GM20431 (cell line): ENCODE measurements at regions not wholly inside any gene's neighbourhood (a gene's known extent, or its start where the extent isn't known, plus 50 kb on each side); places are given as distances from the start of the nearest gene placed in this dataset.

Source experiments
- in situ Hi-C: fragments of 300-500 bp; cut with MseI, MboI; formaldehyde crosslinking; loops from one replicate; pipeline ENCODE4 v1.15.0; 2020; ENCODE audit warnings: low sequenced_read_pairs; ENCODE audit not compliant: unreplicated experiment

DNA sequence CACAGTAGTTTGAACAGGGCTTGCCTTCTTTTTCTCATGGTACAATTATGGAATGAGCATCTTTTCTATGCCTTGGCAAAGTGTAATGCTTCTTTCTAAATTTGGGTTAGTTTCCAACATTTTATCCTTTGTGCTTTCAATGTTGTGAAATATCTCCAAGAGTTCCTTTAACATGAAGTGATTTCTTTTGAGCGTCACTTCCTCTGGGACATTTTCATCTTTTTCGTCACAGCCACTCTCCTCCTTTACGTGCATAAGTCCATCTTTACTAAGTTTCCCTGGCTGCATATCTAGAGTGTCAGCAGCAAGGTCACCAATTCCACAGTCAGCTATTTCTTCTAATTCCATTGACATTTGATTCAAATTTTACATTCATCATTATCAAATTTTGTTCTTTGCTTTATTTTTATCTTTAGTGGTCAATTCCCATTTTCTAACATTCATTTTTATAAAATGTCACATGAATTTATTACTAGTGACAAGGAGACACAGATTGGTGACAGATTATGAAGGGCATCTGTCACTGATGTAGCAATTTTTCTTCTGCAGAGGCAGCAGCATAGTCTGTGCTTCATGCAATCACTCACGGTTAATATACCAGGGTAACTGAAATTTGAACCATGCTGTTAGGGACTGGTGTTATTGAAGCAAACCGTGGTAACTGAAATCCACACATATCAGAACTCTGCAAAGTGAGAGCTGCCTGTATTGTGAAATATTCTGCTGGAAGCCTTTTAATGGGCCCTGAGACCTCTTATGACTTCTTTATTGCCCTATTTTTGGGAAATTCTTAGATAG is 126.5 kb upstream of the THBS1 start:
- in situ Hi-C loops = no loop called here

DNA sequence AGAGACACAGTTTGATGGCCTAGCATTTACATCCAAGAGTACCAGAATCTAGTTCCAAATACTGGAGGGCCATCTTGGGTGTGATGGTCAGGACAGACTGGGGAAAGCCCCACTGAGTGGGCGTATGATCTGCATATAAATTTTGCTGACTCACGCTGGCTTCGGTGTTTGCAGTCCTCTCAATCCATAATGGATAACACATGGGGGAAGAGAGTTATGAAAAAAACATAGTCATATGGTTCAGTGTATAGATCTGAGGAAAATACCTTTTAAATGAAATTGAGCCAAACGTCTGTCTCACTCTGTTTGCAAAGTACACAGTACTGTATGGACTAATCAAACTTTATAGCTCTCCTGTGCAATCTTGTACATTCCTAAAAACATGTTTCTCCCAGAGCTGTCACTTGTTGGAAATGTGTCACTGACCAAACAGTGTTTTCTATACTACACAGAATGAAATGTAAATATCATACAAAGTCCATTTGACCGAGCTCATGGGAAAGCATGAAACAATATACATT is 125.3 kb upstream of the THBS1 start:
- in situ Hi-C loops = no loop called here

DNA sequence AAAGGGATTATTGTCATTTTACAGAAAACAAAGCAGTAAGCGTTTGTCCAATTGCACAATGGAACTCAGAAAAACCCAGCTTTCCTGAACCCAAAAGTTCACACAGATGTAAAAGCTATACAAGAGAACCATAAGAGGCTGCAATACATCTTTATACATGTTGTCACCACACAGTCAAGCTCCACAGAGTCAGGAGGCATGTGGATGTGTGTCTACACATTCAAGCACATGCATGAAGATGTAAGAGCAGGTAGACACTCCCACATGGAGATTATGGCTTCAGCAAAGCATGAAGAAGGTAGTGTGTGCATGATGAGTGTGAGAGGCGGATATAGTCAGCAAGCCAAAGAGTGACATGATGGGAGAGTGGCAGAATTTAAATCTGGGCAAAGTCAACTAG is 124.7 kb upstream of the THBS1 start:
- in situ Hi-C loops = no loop called here

- in situ Hi-C loops = no loop called here
These were observed 124.1 kb upstream of the THBS1 start for GRCh38 chr15:39456582-39457330.

- in situ Hi-C loops = no loop called here
These were observed 122.7 kb upstream of the THBS1 start for GRCh38 chr15:39458131-39458530.

DNA sequence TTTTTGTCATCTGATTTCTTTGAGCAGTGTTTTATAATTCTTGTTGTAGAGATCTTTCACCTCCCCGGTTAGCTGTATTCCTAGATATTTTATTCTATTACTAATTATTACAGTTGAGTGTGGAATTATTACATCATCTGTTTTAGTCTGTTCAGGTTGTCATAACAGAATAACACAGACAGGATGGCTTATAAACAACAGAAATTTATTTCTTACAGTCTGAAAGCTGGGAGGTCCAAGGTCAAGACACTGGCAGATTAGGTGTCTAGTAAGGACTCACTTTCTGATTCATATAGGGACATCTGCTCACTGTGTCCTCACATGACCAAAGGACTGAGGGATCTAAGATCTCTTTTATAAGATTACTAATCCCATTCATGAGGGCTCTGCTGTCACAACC is 121.3 kb upstream of the THBS1 start:
- in situ Hi-C loops = no loop called here

GRCh38 chr15:39460748-39461147 is 120.1 kb upstream of the THBS1 start:
- in situ Hi-C loops = no loop called here

- in situ Hi-C loops = no loop called here
These were observed 119.2 kb upstream of the THBS1 start for GRCh38 chr15:39461536-39462130.

GRCh38 chr15:39462691-39463090 is 118.2 kb upstream of the THBS1 start:
- in situ Hi-C loops = no loop called here

GRCh38 chr15:39465843-39466749 is 114.8 kb upstream of the THBS1 start:
- in situ Hi-C loops = no loop called here

GRCh38 chr15:39466750-39467105 is 114.2 kb upstream of the THBS1 start:
- in situ Hi-C loops = no loop called here

- in situ Hi-C loops = no loop called here
These were observed 112.5 kb upstream of the THBS1 start for GRCh38 chr15:39468331-39468730.

GRCh38 chr15:39468828-39469227 is 112.1 kb upstream of the THBS1 start:
- in situ Hi-C loops = no loop called here

DNA sequence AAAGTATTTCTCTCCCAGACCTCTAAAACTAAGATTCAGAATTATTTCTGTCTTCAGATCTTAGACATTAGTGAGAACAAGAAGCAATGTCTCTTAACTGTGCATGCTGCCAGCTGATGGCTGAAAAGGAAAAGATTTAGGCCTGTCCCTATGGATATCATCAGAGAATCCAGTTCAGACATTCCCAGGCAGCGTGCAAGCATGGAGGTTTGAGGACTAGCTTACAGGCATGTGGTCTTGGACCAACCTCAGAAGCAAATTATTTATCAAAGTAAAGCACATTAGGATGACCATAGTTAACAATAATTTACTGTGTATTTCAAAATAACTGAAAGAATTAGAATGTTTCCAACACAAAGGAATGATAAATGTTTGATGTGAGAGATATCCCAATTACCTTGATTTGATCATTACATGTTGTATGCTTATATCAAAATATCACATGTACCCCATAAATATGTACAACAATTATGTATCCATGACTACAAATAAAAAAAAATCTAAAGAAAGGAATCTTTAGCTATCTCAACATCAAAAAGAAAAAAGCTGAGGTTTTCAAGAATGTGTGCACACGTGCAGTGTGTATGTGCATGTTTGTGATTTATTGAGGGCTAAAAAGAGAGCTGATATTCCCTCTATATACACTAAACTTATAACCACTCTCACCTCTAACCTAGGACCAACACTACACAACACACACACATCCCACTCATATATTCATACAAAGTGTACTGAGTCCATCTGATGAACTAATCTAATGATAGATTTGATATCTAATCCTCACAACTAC is 108.9 kb upstream of the THBS1 start:
- in situ Hi-C loops = no loop called here

DNA sequence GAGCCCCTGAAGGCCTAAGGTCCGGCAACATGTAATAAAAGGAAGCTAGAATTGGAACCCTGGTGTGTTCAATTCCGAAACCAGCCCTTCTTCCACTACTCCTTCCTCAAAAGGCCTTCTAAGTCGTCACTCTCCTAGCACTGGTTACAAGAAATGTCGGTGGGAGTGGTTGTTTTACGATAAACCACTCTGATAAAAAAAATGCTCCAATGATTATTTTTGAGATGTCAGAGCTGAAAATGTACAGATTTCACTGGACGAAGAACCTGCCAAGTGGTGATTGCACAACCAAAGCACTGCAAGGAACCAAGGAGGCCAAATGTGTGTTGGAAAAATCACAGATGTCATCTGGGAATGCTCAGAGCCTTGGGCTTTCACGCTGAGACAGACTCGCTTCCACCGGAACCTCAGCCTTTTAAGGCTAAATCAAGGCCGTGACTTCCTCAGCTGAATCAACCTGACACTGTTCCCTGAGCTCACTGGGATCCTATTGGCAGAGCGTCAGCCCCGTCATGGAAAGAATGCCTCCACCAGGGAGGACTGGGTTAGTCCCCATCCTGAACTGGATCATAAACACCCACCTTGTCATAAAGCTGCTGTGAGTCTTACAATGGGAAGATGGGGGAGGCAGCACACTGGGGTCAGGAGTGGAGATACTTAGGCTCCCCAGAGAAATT is 108.1 kb upstream of the THBS1 start:
- in situ Hi-C loops = no loop called here

GRCh38 chr15:39473298-39473947 is 107.5 kb upstream of the THBS1 start:
- in situ Hi-C loops = no loop called here

DNA sequence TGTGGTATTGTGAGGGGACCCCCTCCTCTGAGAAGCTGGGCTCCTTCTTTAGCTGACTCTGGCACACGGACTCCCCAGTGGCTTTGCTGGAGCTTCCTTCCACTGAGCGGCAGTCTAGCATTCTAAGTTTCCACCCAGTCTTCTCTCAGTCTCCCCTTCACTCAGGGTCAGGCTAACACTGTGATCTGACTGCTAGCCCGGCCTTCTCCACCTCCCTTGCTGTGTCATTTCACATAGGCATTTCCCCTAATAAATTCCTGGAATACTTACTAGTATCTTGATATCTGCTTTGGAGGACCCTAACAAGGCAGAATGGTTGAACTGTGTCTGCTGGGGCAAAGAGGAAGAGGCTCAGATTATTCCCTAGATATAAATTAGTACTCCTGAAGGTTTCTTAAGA is 106.2 kb upstream of the THBS1 start:
- in situ Hi-C loops = no loop called here

DNA sequence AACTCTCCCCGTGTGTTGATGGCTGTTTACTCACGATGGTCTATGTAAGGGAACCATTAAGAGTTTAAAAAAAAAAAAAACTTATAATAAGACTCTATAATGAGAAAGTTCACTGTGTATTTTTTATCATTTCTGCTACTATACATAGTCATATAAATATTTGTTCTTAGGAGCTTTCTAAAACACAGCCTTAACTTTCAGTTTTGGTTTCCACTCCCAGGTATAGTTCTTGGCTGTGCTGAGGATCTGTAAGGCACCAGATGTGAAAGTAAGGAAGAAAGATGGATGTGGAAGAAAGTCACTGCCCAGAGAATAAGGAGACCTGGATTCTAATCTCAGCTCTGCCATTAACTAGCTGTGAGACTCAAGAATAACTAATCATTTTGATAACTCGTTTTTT is 101.9 kb upstream of the THBS1 start:
- in situ Hi-C loops = no loop called here
